Activated CD4-positive, alpha-beta memory T cell treated with anti-CD3 and anti-CD28 coated beads for 36 hours (primary cell): ENCODE measurements at regions not wholly inside any gene's neighbourhood (a gene's known extent, or its start where the extent isn't known, plus 50 kb on each side); places are given as distances from the start of the nearest gene placed in this dataset.

Source experiments
- CTCF ChIA-PET: fragments of 350-600 bp; sonication (Branson Sonifier 250); formaldehyde crosslinking; loops from one replicate; lab custom pipeline; 2021; ENCODE audit warnings: antibody characterized with exemption, inconsistent platforms; lab: Charles Lee
- POLR2A ChIA-PET: fragments of 350-600 bp; sonication (Branson Sonifier 250); formaldehyde crosslinking; loops from one replicate; lab custom pipeline; 2021; ENCODE audit warnings: antibody characterized with exemption; lab: Charles Lee
- DNase-seq: peaks from one replicate; pipeline ENCODE4 v3.0.0-alpha.2; 2020
- H3K27ac Mint-ChIP-seq: one replicate; pipeline ENCODE4 v1.8.0; 2021; ENCODE audit warnings: mixed read lengths
- H3K27me3 Mint-ChIP-seq: one replicate; pipeline ENCODE4 v1.8.0; 2021; ENCODE audit warnings: mixed read lengths
- H3K36me3 Mint-ChIP-seq: one replicate; pipeline ENCODE4 v1.8.0; 2021; ENCODE audit warnings: mixed read lengths
- H3K4me1 Mint-ChIP-seq: one replicate; pipeline ENCODE4 v1.8.0; 2021; ENCODE audit warnings: low read depth, mixed read lengths
- H3K4me3 Mint-ChIP-seq: one replicate; pipeline ENCODE4 v1.8.0; 2021; ENCODE audit warnings: mild to moderate bottlenecking, mixed read lengths
- H3K9me3 Mint-ChIP-seq: one replicate; pipeline ENCODE4 v1.8.0; 2021; ENCODE audit warnings: mixed read lengths
- intact Hi-C: fragments of 100-400 bp; cut with micrococcal nuclease; formaldehyde crosslinking; loops from one replicate; pipeline ENCODE4 v1.15.1; 2023

DNA sequence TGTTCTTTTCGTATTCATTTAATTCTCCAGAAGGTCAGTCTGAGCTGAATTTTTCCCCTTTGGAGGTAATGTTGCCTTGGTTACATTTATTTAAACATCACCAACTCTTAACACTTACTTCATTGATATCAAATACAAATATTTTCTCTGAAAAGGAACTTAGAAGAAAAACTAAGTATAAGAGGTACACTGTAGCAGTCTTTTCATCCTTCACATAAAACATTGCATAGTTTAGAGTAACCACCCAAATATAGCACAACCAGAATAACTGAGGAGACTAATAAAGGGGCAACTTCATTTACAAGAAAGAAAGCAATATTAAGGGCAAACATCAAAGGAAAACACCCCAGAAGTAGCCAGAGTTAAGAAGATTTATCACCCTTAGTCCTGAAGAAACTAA lies 1115.0 kb upstream of the POT1 start:
- Mint-ChIP-seq H3K9me3 (peaks cover 7% of the 10 kb centered on the region), H3K4me1 (no peaks in the 10 kb centered on the region), H3K27ac (no peak overlapping the region), H3K27me3 (no peaks in the 10 kb centered on the region), H3K4me3 (no peak overlapping the region), H3K36me3 (no peaks in the 10 kb centered on the region)
- no peak for DNase-seq
- intact Hi-C loops = no loop called here
- CTCF ChIA-PET = no interaction called here
- POLR2A ChIA-PET = no interaction called here

DNA sequence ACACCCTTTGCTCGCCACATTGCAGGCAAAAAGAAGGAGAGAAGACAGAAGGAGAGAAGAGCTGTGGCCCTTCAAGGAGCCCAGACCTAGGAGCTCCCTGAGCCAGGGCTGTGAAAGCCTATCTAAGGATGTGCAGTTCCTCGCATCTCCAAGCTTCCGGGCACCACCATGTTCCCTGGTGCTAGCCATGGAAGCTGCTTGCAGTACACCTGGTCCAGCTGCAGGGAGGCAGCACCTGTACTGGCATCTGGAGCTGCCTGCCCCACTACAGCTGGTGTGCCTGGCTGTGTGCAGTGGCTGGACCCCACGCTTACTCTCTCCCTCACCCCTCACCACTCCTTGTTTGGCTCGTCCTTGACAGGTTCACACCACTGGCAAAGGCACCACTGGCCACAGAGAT lies 1111.8 kb upstream of the POT1 start:
- H3K27ac Mint-ChIP-seq = no peak overlapping the region

DNA sequence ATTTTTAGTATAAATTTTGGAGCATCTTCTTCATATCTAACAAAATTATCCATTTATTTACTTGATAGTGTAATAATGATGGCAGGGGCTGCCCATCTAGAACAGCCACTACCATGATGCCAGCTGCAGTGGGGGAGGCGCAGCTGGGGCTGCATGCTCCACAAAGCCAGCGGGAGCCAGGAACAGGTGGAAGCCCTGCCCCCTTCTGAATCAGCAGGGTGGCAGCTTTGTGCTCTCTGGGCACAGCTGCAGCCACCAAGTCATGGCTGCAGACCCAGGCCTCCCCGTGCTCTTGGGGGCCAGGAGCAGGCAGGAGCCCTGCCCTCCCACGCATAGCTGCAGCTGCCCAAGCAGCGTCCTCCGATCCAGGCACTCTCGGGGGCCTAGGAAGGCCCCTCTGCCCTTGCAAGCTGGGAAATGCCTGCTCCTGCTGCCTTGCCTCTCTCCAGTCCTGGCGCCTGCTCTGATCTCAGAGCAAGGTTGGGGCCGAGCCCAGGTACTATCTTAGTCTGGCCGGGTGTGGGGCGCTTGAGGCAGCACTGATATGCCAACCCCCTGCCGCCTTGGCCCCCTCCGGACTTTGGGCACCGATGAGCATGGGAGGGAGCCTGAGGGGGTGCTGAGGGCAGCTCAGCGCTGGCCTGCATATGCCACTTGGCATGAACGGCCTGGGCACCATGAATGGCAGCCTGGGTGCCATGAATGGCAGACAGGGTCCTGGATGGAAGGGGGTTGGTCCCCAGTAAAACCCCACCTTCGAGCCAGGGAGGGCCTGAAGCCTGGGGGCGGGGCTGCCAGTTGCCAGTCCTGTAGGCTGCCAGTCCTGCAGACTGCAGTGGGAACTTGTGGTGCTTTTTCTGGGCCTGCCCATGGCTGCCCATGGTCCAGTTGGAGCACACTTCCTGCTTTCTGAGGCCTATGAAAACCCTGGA lies 1110.8 kb upstream of the POT1 start:
- H3K9me3 Mint-ChIP-seq = peaks cover 2% of the 10 kb centered on the region
- no peak overlapping the region for H3K4me3 Mint-ChIP-seq
- no peaks in the 10 kb centered on the region for H3K27me3 Mint-ChIP-seq
- intact Hi-C loops = no loop called here
- no peak for DNase-seq
- ChIA-PET CTCF (no interaction called here), POLR2A (no interaction called here)
- H3K27ac Mint-ChIP-seq = no peak overlapping the region
- H3K36me3 Mint-ChIP-seq = no peaks in the 10 kb centered on the region
- H3K4me1 Mint-ChIP-seq = no peaks in the 10 kb centered on the region

More for the DNA sequence above, 1111.8 kb upstream of the POT1 start:
- Mint-ChIP-seq H3K4me3 (no peak overlapping the region), H3K4me1 (no peaks in the 10 kb centered on the region), H3K36me3 (no peaks in the 10 kb centered on the region), H3K9me3 (peaks cover 2% of the 10 kb centered on the region), H3K27me3 (no peaks in the 10 kb centered on the region)
- CTCF ChIA-PET = no interaction called here
- intact Hi-C loops = no loop called here
- DNase-seq = no peak
- POLR2A ChIA-PET = no interaction called here

DNA sequence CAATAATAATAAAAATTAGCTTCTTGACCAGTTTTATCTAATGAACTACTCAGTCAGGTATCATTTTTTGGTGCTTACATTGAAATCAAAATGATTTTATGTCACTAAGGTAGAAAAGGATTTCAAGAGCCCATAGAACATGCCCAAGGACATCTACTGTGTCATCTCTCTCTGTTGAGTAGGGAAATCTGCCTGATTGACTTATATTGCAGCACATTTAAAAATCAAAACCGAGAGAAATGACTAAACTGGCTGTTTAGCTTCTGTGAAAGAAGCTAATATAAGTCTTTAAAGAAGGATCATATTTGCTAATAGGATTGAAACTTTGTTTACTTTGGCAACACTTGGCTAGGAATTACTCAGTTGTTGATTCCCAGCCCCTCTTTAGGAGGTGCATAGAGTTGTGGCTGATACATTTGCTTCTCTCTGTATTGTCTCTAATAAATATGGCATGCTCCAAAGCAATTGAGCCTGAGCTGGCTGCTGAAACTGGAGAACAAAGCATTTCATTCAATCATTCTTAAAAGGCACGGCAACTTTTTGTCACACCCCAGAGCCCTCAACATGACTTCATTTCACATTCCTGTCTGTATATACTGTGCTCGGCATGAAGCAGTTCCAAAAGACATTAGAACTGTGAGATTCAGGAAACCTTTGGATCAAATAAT lies 1096.9 kb upstream of the POT1 start:
- intact Hi-C loops = no loop called here
- Mint-ChIP-seq H3K27ac (no peak overlapping the region), H3K9me3 (peaks cover 3% of the 10 kb centered on the region), H3K4me3 (no peak overlapping the region), H3K27me3 (no peaks in the 10 kb centered on the region), H3K36me3 (no peaks in the 10 kb centered on the region), H3K4me1 (no peaks in the 10 kb centered on the region)
- POLR2A ChIA-PET = no interaction called here
- DNase-seq = no peak
- CTCF ChIA-PET = no interaction called here

DNA sequence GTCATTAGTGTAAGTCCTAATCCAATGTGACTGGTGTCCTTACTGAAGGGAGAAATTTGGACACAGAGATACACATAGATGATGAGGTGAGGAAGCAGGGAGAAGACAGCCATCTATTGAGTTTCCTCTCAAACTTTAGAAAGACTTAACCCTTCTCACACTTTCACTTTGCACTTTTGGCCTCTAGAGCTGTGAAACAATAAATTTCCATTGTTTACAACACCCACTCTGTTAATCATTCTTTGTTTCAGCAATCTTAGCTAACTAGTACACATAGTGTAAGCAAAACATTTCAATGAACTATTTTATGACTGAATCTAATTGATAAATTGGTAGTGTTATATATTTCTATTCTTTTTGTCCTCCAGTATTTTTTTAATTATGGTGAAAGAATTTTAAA lies 1092.8 kb upstream of the POT1 start:
- H3K4me1 Mint-ChIP-seq = no peaks in the 10 kb centered on the region

DNA sequence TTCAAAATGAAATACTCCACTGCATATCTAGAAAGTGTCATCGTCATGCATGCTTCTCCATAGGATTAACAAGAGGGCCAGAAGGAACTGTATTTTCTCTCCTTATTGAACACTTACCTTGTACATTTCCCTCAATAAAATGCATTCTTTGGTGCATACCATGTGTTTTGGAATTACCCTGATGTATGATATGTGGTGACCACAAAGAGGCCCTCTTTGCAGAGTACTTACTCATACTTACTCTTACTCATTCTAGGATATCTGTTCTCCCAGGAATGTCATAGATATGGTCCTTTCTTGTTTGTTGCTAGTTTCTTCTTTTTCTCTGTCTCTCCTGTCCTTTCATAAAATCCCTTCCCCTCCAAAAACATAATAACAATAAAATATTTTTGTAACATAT lies 1087.1 kb upstream of the POT1 start:
- ChIA-PET POLR2A (no interaction called here), CTCF (no interaction called here)
- Mint-ChIP-seq H3K36me3 (no peaks in the 10 kb centered on the region), H3K9me3 (peaks cover 4% of the 10 kb centered on the region), H3K27ac (no peak overlapping the region), H3K4me1 (no peaks in the 10 kb centered on the region), H3K4me3 (no peak overlapping the region), H3K27me3 (no peaks in the 10 kb centered on the region)
- intact Hi-C loops = no loop called here
- no peak for DNase-seq

More for the DNA sequence above, 1092.8 kb upstream of the POT1 start:
- POLR2A ChIA-PET = no interaction called here
- Mint-ChIP-seq H3K27ac (no peak overlapping the region), H3K4me3 (no peak overlapping the region), H3K36me3 (no peaks in the 10 kb centered on the region), H3K27me3 (no peaks in the 10 kb centered on the region), H3K9me3 (peaks cover 2% of the 10 kb centered on the region)
- no peak for DNase-seq
- intact Hi-C loops = no loop called here
- CTCF ChIA-PET = no interaction called here

DNA sequence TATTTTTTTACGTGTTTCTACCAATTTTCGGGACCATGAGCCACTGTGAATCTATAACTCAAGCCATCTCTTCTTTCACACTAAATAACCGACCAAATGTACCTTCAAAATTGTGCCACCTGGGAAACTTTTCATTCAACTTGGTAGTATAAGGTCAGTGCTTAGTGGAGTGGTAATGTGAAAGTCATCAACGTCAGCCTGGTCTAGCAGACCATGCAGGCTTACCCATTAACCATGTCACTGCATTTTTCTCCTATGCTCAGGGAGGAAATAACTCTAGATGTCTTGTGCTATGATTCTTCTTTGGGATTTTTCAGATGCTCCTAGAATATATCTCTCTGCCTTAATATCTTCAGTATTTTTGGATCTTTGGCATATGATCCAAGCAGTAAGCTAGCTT lies 1075.4 kb upstream of the POT1 start:
- DNase-seq = no peak
- Mint-ChIP-seq H3K27me3 (no peaks in the 10 kb centered on the region), H3K9me3 (peaks cover 13% of the 10 kb centered on the region), H3K4me3 (no peak overlapping the region), H3K36me3 (no peaks in the 10 kb centered on the region), H3K27ac (no peak overlapping the region), H3K4me1 (no peaks in the 10 kb centered on the region)
- intact Hi-C loops = no loop called here
- ChIA-PET POLR2A (no interaction called here), CTCF (no interaction called here)

DNA sequence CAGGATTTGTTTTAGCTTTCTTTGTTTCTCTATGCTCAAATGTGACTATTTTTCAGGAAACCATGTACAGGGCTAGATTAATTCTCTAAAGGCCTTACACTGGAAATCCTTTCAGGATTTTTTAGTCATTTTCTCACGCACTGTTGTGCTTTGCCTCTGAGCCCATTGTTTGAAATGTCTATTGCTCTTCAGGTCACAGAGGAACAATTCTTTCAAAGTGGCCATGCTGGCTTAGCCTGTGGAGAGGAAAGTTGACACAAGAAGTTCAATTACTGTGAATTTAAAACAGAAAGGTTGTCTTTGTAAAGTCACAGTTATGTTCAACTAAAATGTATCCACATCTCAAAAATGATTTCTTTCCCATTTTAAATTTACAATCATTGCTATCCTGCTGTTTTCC lies 1071.7 kb upstream of the POT1 start:
- intact Hi-C loops = no loop called here
- DNase-seq = no peak
- Mint-ChIP-seq H3K9me3 (peaks cover 10% of the 10 kb centered on the region), H3K4me1 (no peaks in the 10 kb centered on the region), H3K27me3 (no peaks in the 10 kb centered on the region), H3K36me3 (no peaks in the 10 kb centered on the region), H3K27ac (no peak overlapping the region), H3K4me3 (no peak overlapping the region)
- ChIA-PET POLR2A (no interaction called here), CTCF (no interaction called here)

DNA sequence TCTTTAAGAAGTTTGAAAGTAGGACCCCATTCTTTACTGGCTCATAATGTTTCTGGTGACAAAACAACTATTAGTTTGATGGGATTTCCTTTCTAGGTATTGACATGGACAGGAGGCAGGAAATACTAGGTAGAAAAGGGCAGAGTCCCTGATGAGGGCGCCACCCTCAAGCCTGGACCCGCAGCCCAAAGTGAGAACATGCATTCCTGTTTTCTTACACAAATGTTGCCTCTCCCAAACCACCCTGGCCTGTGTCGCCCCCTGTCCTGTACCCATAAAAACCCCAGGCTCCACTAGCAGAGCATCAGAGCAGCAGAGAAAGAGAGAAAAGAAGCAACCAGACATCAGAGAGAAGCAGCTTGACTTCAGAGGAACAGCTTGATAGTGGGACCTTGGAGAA lies 1055.2 kb upstream of the POT1 start:
- Mint-ChIP-seq H3K27ac (no peak overlapping the region), H3K9me3 (peaks cover 21% of the 10 kb centered on the region), H3K4me3 (no peak overlapping the region), H3K4me1 (no peaks in the 10 kb centered on the region), H3K36me3 (no peaks in the 10 kb centered on the region), H3K27me3 (no peaks in the 10 kb centered on the region)
- ChIA-PET CTCF (no interaction called here), POLR2A (no interaction called here)
- intact Hi-C loops = no loop called here
- DNase-seq = no peak

DNA sequence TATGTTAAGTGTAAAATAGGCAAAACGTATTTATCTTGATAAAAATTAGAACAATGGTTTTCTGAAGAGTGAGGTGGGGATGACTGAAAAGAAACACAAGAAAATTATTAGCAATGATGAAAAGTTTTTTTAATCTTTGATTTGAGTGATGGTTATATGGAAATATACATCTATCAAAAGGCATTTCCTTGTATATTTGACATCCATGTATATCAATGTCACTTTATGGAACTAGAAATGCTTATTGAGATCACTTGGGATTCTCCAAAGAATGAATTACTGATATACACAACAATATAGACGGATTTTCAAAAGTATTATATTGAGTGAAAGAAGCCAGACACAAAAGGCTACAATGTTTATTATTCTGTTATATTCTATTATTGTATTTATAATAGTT lies 1042.0 kb upstream of the POT1 start:
- DNase-seq = no peak
- intact Hi-C loops = no loop called here
- H3K4me3 Mint-ChIP-seq = no peak overlapping the region
- no peak overlapping the region for H3K27ac Mint-ChIP-seq
- H3K4me1 Mint-ChIP-seq = no peaks in the 10 kb centered on the region
- POLR2A ChIA-PET = no interaction called here
- H3K36me3 Mint-ChIP-seq = no peaks in the 10 kb centered on the region
- H3K9me3 Mint-ChIP-seq = peaks cover 2% of the 10 kb centered on the region
- H3K27me3 Mint-ChIP-seq = no peaks in the 10 kb centered on the region
- CTCF ChIA-PET = no interaction called here

DNA sequence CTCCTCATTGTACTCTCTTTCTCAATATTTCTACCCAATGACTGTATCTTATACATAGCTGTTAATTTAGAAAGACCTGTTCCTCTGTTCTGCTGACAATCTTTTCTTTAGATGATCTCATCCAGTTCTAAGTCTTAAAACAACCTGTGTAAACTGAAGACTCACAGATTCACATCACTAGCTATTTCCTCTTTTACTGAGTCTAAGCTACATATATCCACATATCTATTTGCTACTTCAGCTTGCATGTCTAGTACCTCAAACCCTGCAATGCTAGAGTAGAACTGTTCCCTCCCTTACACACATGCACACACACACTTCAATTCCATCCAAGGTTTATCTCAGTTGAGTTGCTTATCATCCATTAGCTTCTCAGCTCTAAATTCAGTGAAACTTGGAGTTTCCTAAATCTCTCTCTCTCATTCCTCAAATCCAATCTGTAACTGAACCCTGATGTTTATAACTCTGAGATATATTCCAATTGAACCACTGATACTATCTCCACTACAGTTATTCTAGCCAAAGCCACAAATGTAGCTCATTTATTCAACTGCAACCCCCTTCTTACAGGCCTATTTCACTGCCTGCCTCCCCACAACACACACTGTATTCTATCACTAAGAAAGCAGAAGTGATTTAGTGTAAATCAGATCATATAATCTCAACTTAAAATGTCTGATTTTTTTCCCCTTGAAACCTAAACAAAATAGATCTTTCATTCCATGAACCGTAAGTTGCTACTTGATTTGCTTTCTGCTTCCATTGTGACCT lies 1036.8 kb upstream of the POT1 start:
- Mint-ChIP-seq H3K4me3 (no peak overlapping the region), H3K4me1 (no peaks in the 10 kb centered on the region), H3K36me3 (no peaks in the 10 kb centered on the region), H3K27me3 (no peaks in the 10 kb centered on the region), H3K27ac (no peak overlapping the region), H3K9me3 (peaks cover 4% of the 10 kb centered on the region)
- POLR2A ChIA-PET = no interaction called here
- DNase-seq = no peak
- CTCF ChIA-PET = interaction anchor here (0.6 kb wide), 1 partner anchor 344 kb away, joined by 4 read pairs; no protein-coding TSS in a partner anchor
- intact Hi-C loops = no loop called here

DNA sequence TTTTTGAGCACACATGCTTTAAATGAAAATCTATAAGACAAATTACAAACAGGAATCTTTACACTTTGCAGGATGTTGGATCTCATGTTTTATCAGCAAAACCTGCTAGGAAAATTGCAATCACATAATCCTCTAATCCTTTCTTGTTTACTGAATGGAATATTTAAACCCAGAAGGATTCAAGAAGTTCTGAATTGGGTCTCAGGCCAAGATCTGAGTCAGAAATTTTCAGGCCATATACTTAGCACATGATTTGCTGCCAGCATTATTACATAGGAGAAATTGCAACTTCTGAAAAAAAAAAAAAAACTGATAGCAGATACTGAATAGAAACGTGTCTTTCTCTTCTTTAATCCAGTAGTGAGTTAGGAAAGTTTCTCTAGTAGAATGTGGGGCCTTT lies 1005.3 kb upstream of the POT1 start:
- no peak for DNase-seq
- H3K36me3 Mint-ChIP-seq = no peaks in the 10 kb centered on the region
- H3K27ac Mint-ChIP-seq = no peak overlapping the region
- no peak overlapping the region for H3K4me3 Mint-ChIP-seq
- no peaks in the 10 kb centered on the region for H3K4me1 Mint-ChIP-seq
- H3K27me3 Mint-ChIP-seq = no peaks in the 10 kb centered on the region
- intact Hi-C loops = no loop called here
- POLR2A ChIA-PET = no interaction called here
- CTCF ChIA-PET = no interaction called here
- peaks cover 12% of the 10 kb centered on the region for H3K9me3 Mint-ChIP-seq
